GM21367 (cell line): ENCODE measurements at regions not wholly inside any gene's neighbourhood (a gene's known extent, or its start where the extent isn't known, plus 50 kb on each side); places are given as distances from the start of the nearest gene placed in this dataset.
"Not testable (repeated sequence)": the region's sequence is repeated elsewhere in the genome, so short reads cannot be mapped to it uniquely, and the experiment has no call there.

Source experiments
- ATAC-seq: cut with Tn5 transposase; IDR thresholded peaks from one replicate; pipeline ENCODE4 v1.9.1; 2021; ENCODE audit not compliant: unreplicated experiment

GRCh38 chr7:118898284-118898683 lies 673.8 kb downstream of the ANKRD7 start:
- no peak for ATAC-seq

- no peak for ATAC-seq
These were observed 678.1 kb downstream of the ANKRD7 start for GRCh38 chr7:118902600-118902999.

GRCh38 chr7:118907911-118908527 lies 683.5 kb downstream of the ANKRD7 start:
- no peak for ATAC-seq

GRCh38 chr7:118916120-118916519 lies 691.6 kb downstream of the ANKRD7 start:
- not testable (repeated sequence) for ATAC-seq

- no peak for ATAC-seq
These were observed 694.1 kb downstream of the ANKRD7 start for GRCh38 chr7:118918556-118918955.

GRCh38 chr7:118938845-118939244 lies 714.3 kb downstream of the ANKRD7 start:
- no peak for ATAC-seq

GRCh38 chr7:118944271-118944670 lies 719.8 kb downstream of the ANKRD7 start:
- no peak for ATAC-seq

- ATAC-seq: no peak
These were observed 721.6 kb downstream of the ANKRD7 start for GRCh38 chr7:118945911-118946682.

DNA sequence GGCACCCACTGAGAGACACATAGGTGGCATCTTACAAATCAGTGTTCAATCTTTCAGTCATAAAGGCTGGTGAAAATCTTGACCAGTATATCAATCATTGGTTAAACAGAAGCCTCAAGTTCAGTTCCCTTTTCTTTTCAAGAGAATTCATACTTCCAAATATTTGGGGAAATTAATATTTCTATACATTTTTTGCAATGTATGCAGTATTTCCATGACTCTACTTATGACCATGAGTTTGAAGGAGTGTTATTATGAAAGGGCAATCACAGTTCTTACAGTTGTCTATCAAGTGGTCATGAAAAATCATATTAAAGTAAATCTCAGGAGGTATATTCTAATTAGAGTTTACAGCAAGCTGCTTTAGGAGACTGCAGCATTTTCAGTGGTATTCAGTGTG lies 724.0 kb downstream of the ANKRD7 start:
- ATAC-seq: no peak

DNA sequence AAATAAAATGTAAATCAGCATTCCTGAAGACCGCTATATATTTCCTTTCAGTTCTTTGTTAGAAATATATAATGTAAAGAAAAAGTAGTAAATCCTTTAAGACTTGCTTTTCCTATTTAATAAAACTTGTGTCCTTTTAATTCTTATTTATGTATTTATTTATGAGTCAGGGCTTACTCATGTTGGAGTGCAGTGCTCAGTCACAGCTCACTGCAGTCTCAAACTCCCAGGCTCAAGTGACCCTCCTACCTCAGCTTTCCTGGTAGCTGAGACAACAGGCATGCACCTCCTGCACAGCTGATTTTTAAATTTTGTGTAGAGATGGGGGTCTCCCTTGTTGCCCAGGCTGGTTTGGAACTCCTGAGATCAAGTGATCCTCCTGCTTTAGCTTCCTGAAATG lies 724.5 kb downstream of the ANKRD7 start:
- ATAC-seq: no peak

DNA sequence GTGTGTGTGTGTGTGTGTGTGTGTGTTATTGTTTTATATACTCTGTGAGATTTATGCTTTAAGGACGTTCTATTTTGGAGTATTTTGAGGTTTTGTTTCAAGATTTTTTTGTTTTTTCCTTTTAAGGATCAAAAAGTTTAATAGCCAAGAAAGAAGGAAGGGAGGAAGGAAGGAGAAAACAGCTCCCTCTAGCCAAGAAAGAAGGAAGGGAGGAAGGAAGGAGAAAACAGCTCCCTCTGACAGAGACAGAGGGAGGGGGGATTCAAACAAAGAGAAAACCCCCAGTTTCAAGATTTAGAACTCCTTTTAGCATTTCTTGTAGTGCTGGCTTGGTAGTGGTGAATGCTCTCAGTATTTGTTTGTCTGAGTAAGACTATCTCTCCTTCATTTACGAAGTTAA lies 731.8 kb downstream of the ANKRD7 start:
- not testable (repeated sequence) for ATAC-seq

DNA sequence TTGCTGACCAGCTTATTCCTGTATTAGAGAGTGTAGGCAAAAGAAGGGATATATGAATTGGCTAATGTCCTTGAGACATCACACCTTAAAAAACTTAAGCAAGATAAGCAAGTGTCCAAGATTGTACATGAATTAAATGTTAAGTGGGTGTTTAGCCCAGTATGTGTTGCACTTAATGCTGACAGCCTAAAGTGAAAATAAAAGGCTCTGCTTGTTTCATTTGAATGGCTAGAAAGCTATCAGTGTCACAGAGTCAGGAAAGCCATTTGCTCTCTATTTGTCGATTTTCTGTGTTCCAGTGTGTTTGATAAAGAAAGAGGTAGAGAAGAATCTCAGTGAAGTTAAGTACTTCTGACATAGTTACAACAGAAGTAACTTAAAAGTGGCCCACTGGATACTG lies 744.9 kb downstream of the ANKRD7 start:
- ATAC-seq: no peak

GRCh38 chr7:118971706-118972105 lies 747.2 kb downstream of the ANKRD7 start:
- no peak for ATAC-seq

DNA sequence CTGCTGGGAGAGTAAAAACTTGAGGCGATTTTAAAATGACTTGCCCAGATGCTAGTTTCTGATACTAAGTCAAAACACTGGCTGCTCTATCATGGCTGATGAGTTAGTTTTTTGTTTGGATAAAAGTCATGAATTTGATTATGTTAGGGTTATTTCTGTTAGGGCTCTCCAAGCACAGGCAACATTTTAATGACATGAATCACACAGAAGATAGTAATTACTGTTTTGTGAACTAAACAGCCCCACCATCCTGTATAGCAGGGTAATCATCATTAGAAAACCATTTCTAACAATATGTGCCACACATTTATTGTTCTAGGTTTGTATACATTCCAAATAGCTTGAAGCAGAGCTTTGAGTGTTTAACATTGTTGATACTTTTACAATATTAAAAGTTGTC lies 750.3 kb downstream of the ANKRD7 start:
- no peak for ATAC-seq

DNA sequence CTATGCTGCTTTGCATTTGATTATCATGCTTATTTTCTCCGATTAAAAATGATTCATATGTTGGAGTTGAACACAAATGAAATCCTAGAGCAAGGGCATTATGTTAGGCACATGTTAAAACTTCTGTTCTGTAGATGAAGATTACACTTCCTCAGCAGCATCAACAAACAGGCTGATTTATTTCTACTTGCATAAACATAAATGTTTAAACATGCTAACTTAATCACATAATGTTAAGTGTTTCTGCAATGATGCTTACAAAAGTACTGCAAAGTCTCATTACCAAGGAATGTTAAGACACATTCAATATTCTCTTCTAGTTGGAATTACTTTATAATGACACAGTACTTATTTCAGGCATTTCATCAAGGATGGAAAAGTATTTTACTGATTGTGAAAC lies 770.8 kb downstream of the ANKRD7 start:
- no peak for ATAC-seq

DNA sequence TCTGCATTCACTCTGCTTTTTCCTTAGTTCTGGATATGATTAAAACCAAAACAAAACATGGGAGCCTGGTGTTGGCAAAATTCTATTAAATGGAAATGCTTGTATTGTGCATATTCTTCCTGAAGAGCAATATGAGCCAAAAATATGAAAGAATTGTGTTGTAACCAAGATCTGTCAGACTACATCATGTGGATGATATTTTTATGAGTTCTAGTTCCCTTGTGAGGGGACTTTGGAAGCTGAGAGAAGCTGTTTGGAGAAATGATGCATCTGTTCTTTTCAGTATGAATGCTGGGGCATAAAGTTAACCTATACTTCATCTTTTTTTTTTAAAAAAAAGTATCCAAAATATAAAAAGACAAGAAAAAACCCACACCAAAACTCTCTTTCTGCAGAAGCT lies 782.7 kb downstream of the ANKRD7 start:
- no peak for ATAC-seq

DNA sequence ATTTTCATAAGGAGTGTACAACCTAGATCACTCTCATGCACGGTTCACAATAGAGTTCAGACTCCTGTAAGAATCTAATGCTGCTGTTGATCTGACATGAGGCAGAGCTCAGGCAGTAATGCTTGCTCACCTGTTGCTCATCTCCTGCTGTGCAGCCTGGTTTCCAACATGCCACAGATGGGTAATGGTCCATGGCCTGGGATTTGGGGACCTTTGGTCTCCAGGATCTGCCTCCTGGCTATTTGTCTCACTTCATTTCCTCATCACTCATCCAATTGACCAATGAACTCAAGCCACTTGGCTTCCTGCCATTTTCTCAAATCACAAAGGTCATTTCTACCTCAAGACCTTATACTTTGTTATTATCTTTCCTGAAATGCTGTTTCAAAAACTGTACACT lies 786.1 kb downstream of the ANKRD7 start:
- no peak for ATAC-seq

- no peak for ATAC-seq
These were observed 801.9 kb downstream of the ANKRD7 start for GRCh38 chr7:119026391-119026790.

GRCh38 chr7:119028736-119029135 lies 804.2 kb downstream of the ANKRD7 start:
- no peak for ATAC-seq

GRCh38 chr7:119032136-119032535 lies 807.6 kb downstream of the ANKRD7 start:
- ATAC-seq: not testable (repeated sequence)

DNA sequence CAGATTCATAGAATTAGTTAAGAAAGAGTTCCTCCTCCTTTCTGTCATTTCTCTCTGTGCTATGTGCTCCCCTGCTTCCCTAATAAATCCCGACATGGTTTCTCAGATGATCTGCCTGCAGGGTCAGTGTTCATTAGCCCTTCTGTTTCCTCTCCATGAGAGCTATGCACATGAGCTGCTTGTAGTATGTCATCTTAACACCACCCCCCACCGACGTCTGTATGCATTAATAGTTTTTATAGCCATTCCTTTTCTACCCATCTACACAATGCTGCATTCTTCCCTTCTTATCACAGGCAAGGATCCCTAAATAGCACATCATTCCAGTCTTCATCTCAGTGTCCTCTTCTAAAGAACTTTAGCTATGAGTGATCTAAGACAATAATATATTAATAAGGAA lies 809.1 kb downstream of the ANKRD7 start:
- ATAC-seq: no peak

DNA sequence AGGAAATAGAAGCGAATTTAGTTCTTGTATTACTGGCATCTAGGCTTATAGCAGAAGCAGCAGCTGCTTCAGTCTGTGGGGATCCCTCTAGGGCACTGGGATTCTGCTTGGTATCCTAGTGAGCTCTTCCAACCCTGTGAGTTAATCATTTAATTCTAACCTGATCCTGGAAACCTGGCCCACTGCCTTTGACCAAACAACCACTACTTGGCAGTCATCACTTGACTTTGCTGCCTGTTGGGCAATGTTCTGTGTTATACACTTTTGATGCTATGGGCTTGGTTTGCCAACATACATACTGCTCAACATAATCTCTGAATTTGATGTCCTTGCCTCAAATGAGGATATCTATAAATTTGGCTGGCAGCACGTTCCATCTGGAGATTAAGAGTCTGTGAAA lies 813.4 kb downstream of the ANKRD7 start:
- ATAC-seq: no peak

DNA sequence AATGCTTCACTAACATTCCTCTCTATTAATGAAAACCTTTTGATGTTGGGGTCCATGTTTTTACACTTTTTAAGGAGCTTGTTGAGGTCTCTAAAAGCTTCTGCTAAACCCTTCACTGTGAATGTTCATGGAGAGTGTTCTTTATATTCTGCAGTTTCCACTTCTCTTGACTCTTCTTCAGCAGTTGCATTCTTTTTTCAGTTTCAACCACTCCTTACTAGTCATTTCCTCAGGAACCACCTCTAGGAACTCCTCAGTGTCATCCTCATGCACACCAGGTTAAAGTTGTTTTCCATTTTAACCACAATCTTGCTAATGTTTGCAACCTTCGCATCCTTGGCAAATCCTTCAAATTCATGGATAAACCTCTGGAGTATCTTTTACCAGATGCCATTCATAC lies 821.6 kb downstream of the ANKRD7 start:
- no peak for ATAC-seq
